NCI-H146 (cell line): ENCODE measurements at regions not wholly inside any gene's neighbourhood (a gene's known extent, or its start where the extent isn't known, plus 50 kb on each side); places are given as distances from the start of the nearest gene placed in this dataset.
A peak's percentile ranks its signal among the peaks of the same experiment; 100 is the strongest.

Experiments used
- DNase-seq: peaks from one replicate; lab custom pipeline; 2025; lab: John Stamatoyannopoulos, UW

GRCh38 chr1:94707321-94708298, 112.5 kb upstream of the SLC44A3 start:
- no peak for DNase-seq

- DNase-seq, result no peak
These were observed 117.7 kb upstream of the SLC44A3 start for GRCh38 chr1:94702442-94702815.

- no peak for DNase-seq
These were observed 118.2 kb upstream of the SLC44A3 start for GRCh38 chr1:94701796-94702441.

- peak; percentile 63 for DNase-seq
These were observed 121.2 kb upstream of the SLC44A3 start for GRCh38 chr1:94698759-94699502.

- DNase-seq, result no peak
These were observed 121.8 kb upstream of the SLC44A3 start for GRCh38 chr1:94698356-94698755.

GRCh38 chr1:94697839-94698238, 122.3 kb upstream of the SLC44A3 start:
- peak; percentile 95 for DNase-seq

- no peak for DNase-seq
These were observed 125.8 kb upstream of the SLC44A3 start for GRCh38 chr1:94694226-94694915.

- no peak for DNase-seq
These were observed 126.7 kb upstream of the SLC44A3 start for GRCh38 chr1:94693435-94693834.

- DNase-seq, result no peak
These were observed 127.1 kb upstream of the SLC44A3 start for GRCh38 chr1:94693029-94693428.

- DNase-seq, result peak; percentile 78
These were observed 131.5 kb upstream of the SLC44A3 start for GRCh38 chr1:94688646-94689045.

- DNase-seq, result no peak
These were observed 133.3 kb upstream of the SLC44A3 start for GRCh38 chr1:94686882-94687281.

- DNase-seq, result no peak
These were observed 135.4 kb upstream of the SLC44A3 start for GRCh38 chr1:94684690-94685250.

GRCh38 chr1:94683886-94684285, 136.3 kb upstream of the SLC44A3 start:
- no peak for DNase-seq

GRCh38 chr1:94680039-94680377, 138.4 kb upstream of the F3 start:
- DNase-seq, result no peak

GRCh38 chr1:94679332-94680038, 137.9 kb upstream of the F3 start:
- no peak for DNase-seq

- DNase-seq, result no peak
These were observed 136.8 kb upstream of the F3 start for GRCh38 chr1:94678202-94678848.

GRCh38 chr1:94677714-94678113, 136.2 kb upstream of the F3 start:
- DNase-seq, result no peak

GRCh38 chr1:94677087-94677486, 135.5 kb upstream of the F3 start:
- DNase-seq, result no peak

- DNase-seq, result peak; percentile 15
These were observed 135.1 kb upstream of the F3 start for GRCh38 chr1:94676686-94677085.

- no peak for DNase-seq
These were observed 133.8 kb upstream of the F3 start for GRCh38 chr1:94675373-94675772.

- DNase-seq, result no peak
These were observed 133.3 kb upstream of the F3 start for GRCh38 chr1:94674876-94675275.
